ENCODE measurements at regions not wholly inside any gene's neighbourhood (a gene's known extent, or its start where the extent isn't known, plus 50 kb on each side); places are given as distances from the start of the nearest gene placed in this dataset.
A peak's percentile ranks its signal among the peaks of the same experiment; 100 is the strongest.

DNA sequence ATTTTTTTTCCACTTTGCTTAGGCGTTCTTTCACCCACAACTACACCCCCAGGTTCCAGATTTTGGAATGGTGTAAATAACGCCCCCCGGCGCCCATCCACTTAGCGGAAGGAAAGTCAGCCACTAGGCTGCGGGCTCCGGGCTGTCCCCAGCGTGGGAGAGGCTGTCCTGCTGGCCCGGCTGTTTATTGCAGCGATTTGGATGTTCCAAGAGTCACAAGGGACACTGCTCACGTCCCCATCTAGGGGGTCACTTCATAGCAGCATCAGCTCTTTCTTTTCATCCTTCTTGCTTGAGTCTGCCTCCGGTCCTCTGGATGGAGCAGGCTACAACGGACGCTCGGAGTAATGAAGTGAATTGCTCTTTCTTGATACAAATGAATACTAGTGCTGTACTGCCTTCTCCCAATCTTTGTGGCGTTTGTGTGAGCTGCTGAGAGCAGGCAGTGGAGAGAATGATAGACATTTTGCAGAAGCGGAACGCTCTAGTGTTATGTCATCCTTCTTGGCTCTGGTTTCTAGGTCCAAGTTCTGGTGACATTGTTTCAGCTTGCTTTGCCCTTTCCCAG lies 50.7 kb upstream of the PAIP2B start:
- no peak for DNase-seq (ENCODE audit: low read depth)

DNA sequence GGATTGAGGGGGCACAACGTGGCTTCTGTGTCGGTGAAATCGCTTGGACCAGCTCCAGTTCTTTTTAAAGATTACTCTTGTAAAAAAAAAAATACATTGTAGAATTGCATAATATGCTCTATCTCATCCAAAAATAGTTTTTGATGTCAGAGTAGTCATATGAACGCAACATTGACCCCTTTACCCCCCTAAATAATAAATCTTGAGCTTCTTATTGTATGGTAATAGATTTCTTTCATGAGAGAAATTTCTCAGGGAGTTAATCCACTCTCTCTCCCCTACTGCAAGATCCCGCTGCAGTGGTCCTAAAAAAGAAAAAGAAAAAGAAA lies 50.2 kb upstream of the PAIP2B start:
- DNase-seq (ENCODE audit: low read depth): no peak

DNA sequence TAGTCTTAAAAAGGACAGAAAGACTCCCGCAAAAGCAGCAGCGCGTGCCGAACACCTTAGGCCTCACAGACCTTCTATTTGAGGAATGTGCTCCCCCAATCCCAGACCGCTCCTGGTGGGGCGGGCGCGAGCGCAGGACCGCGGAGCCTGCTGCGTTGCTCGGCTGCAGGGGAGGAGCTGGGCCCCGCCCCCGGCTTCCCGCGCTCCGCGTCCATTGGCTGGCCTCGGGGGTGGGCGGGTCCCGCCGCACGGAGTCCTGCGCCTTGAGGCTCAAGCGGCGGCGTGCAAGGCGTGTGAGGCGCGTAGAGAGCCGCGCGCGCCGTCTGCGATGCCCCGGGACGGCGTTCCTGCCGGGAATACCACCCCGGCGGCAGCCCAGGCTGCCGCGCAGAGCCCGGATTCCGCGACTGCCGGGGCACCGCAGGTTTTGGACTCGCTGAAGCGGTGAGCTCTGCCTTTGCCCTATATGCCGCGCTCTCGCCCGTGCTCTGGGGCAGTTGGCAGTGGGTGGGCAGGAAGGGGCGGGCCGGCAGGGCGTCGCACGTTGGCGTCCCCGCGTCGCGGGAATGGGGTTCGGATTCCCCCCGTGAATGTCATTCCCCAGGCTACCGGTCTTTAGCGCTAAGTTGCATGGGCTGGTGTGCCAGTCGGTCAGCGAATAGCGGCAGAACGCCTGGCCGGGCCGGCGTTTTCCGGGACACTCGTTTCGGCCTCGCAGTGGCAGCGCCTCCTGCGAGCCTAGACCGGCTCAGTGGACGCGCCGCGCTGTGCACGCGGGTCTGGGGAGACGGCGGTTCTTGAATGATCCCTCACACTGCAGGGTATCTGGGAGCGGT lies 49.6 kb upstream of the PAIP2B start:
- DNase-seq (ENCODE audit: low read depth): peak; percentile 31

Data from forelimb muscle (tissue), 1 donor.